ENCODE measurements at regions not wholly inside any gene's neighbourhood (a gene's known extent, or its start where the extent isn't known, plus 50 kb on each side); places are given as distances from the start of the nearest gene placed in this dataset.

- TF ChIP-seq CTCF (conservative IDR thresholded peaks at IDR 0.05; ENCODE audit: low read length) = no peak
- no peak for TF ChIP-seq EZH2phosphoT487 (IDR thresholded peaks at IDR 0.05; ENCODE audit: borderline replicate concordance)
These were observed 60.9 kb upstream of the WSB1 start for GRCh38 chr17:27233059-27233458.
